Lower leg skin (tissue), 3 donors: ENCODE measurements at regions not wholly inside any gene's neighbourhood (a gene's known extent, or its start where the extent isn't known, plus 50 kb on each side); places are given as distances from the start of the nearest gene placed in this dataset.

Source experiments
- POLR2A ChIP-seq, 2 donors: fragments of 450-650 bp; IDR thresholded peaks; one replicate each; pipeline ENCODE4 v1.6.1; 2016 to 2017; ENCODE audit warnings: antibody characterized with exemption in 2 of 2, mild to moderate bottlenecking in 1 of 2, moderate library complexity in 1 of 2
- TF ChIP-seq, protein P1 (sequence below), 3 donors: fragments of 450-650 bp; IDR thresholded peaks; one replicate each; pipeline ENCODE4 v1.5.1; 2016; ENCODE audit warnings: antibody characterized with exemption in 3 of 3, mild to moderate bottlenecking in 3 of 3, moderate library complexity in 2 of 3

DNA sequence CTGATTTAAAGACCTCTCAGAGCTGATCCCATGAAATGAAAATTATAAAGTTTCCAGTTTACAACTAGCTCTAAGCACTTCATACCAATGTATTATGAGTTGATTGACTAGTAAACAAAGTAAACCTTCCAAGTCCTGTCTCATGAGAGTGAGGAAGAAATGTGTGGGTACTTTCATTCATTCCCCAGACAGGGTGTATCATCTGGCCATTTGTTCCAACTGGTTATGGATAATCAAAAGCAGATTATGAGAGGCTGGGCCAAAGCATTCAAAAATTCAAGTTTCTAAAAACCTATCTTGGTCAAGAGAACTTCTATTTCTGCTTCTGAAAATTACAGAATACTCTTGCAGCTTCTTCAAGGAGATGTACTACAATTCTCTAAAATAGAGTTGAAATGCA, 193.3 kb upstream of the RASGEF1B start:
- TF ChIP-seq, protein P1, sequence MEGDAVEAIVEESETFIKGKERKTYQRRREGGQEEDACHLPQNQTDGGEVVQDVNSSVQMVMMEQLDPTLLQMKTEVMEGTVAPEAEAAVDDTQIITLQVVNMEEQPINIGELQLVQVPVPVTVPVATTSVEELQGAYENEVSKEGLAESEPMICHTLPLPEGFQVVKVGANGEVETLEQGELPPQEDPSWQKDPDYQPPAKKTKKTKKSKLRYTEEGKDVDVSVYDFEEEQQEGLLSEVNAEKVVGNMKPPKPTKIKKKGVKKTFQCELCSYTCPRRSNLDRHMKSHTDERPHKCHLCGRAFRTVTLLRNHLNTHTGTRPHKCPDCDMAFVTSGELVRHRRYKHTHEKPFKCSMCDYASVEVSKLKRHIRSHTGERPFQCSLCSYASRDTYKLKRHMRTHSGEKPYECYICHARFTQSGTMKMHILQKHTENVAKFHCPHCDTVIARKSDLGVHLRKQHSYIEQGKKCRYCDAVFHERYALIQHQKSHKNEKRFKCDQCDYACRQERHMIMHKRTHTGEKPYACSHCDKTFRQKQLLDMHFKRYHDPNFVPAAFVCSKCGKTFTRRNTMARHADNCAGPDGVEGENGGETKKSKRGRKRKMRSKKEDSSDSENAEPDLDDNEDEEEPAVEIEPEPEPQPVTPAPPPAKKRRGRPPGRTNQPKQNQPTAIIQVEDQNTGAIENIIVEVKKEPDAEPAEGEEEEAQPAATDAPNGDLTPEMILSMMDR (IDR thresholded peaks at IDR 0.05), result no peak
- TF ChIP-seq POLR2A (IDR thresholded peaks at IDR 0.05), result no peak
